Smooth muscle cell (in vitro differentiated cells): ENCODE measurements at regions not wholly inside any gene's neighbourhood (a gene's known extent, or its start where the extent isn't known, plus 50 kb on each side); places are given as distances from the start of the nearest gene placed in this dataset.
"Not testable (repeated sequence)": the region's sequence is repeated elsewhere in the genome, so short reads cannot be mapped to it uniquely, and the experiment has no call there.

Experiments used
- DNase-seq: peaks from one replicate; lab custom pipeline; 2025; ENCODE audit not compliant: unreplicated experiment; lab: John Stamatoyannopoulos, UW
- H2AFZ ChIP-seq: fragments of 200-600 bp; sonication (generic); 2 replicates; pipeline ENCODE4 v1.6.0; 2016; ENCODE audit warnings: antibody characterized with exemption, low read depth, mild to moderate bottlenecking
- H3F3A ChIP-seq: fragments of 200-600 bp; sonication (generic); 2 replicates; pipeline ENCODE4 v1.6.0; 2017; ENCODE audit warnings: antibody characterized with exemption, low read depth
- H3K27ac ChIP-seq: fragments of 200-600 bp; sonication (generic); 2 replicates; pipeline ENCODE4 v1.5.1; 2016; ENCODE audit warnings: low read depth, mild to moderate bottlenecking
- H3K27me3 ChIP-seq: fragments of 200-600 bp; sonication (generic); 2 replicates; pipeline ENCODE4 v1.6.1; 2016; ENCODE audit warnings: low read depth, mild to moderate bottlenecking
- H3K36me3 ChIP-seq: fragments of 200-600 bp; sonication (generic); 2 replicates; pipeline ENCODE4 v1.5.1; 2016; ENCODE audit warnings: low read depth
- H3K4me1 ChIP-seq: fragments of 200-600 bp; sonication (generic); 2 replicates; pipeline ENCODE4 v1.5.1; 2016; ENCODE audit warnings: low read depth
- H3K4me2 ChIP-seq: fragments of 200-600 bp; sonication (generic); 2 replicates; pipeline ENCODE4 v1.6.0; 2016; ENCODE audit warnings: mild to moderate bottlenecking
- H3K4me3 ChIP-seq: fragments of 200-600 bp; sonication (generic); 2 replicates; pipeline ENCODE4 v1.5.1; 2016; ENCODE audit warnings: mild to moderate bottlenecking
- H3K79me2 ChIP-seq: fragments of 200-600 bp; sonication (generic); 2 replicates; pipeline ENCODE4 v1.6.0; 2016; ENCODE audit warnings: low read depth, mild to moderate bottlenecking
- H3K9ac ChIP-seq: fragments of 200-600 bp; sonication (generic); 2 replicates; pipeline ENCODE4 v1.6.0; 2016; ENCODE audit warnings: low read depth
- H3K9me3 ChIP-seq: fragments of 200-600 bp; sonication (generic); replicated peaks from 2 replicates; pipeline ENCODE4 v1.5.1; 2016; ENCODE audit warnings: low read depth
- H4K20me1 ChIP-seq: fragments of 200-600 bp; sonication (generic); 2 replicates; pipeline ENCODE4 v1.6.0; 2016; ENCODE audit warnings: low read depth
- CTCF ChIP-seq: fragments of 200-600 bp; sonication (generic); IDR thresholded peaks from 2 replicates; pipeline ENCODE4 v1.5.1; 2017; ENCODE audit warnings: borderline replicate concordance, mild to moderate bottlenecking, antibody characterized with exemption; ENCODE audit not compliant: insufficient read depth, poor library complexity, severe bottlenecking
- WGBS: methylation state at CpG from one replicate; pipeline ENCODE4 v1.1.7; 2016; ENCODE audit warnings: low lambda C conversion rate; 5-methylcytosine and 5-hydroxymethylcytosine counted together

- 88% methylated on average over 4 of the region's 4 CpGs for WGBS
- Histone ChIP-seq H3K4me3 (no peak overlapping the region), H3F3A (no peaks in the 10 kb centered on the region), H3K79me2 (no peaks in the 10 kb centered on the region), H3K9ac (no peak overlapping the region), H3K27me3 (no peaks in the 10 kb centered on the region), H3K27ac (no peak overlapping the region), H3K9me3 (no peaks in the 10 kb centered on the region), H3K36me3 (no peaks in the 10 kb centered on the region), H2AFZ (no peak overlapping the region), H3K4me2 (no peak overlapping the region), H3K4me1 (no peaks in the 10 kb centered on the region), H4K20me1 (no peaks in the 10 kb centered on the region)
- no peak for DNase-seq
- TF ChIP-seq CTCF: no peak
Measured at GRCh38 chr20:17863209-17863576, 105.4 kb downstream of the SNX5 start.

GRCh38 chr20:17862171-17862570, 106.4 kb downstream of the SNX5 start:
- Histone ChIP-seq H3K27ac (no peak overlapping the region), H3K36me3 (no peaks in the 10 kb centered on the region), H3K4me1 (no peaks in the 10 kb centered on the region), H3K4me3 (no peak overlapping the region), H2AFZ (no peak overlapping the region), H4K20me1 (no peaks in the 10 kb centered on the region), H3K9ac (no peak overlapping the region), H3K9me3 (no peaks in the 10 kb centered on the region), H3K27me3 (no peaks in the 10 kb centered on the region), H3K4me2 (no peak overlapping the region), H3F3A (no peaks in the 10 kb centered on the region), H3K79me2 (no peaks in the 10 kb centered on the region)
- no peak for TF ChIP-seq CTCF
- 86% methylated on average over 1 of the region's 1 CpG for WGBS
- no peak for DNase-seq

DNA sequence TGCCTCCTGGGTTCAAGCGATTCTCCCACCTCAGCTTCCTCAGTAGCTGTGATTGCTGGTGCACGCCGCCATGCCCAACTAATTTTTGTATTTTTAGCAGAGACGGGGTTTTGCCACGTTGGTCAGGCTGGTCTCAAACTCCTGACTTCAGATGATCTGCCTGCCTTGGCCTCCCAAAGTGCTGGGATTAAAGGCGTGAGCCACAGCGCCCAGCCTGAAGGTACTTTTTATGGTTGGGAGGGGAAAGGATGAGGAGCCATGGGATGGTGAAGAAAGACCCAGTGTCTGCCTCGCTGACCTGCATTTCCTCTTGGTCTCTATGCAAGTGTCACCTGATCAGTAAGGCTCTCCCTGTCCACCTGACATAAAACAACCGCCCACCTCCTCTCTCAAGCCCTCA, 107.0 kb downstream of the SNX5 start:
- 96% methylated on average over 9 of the region's 9 CpGs for WGBS
- H4K20me1 ChIP-seq: not testable (repeated sequence)

DNA sequence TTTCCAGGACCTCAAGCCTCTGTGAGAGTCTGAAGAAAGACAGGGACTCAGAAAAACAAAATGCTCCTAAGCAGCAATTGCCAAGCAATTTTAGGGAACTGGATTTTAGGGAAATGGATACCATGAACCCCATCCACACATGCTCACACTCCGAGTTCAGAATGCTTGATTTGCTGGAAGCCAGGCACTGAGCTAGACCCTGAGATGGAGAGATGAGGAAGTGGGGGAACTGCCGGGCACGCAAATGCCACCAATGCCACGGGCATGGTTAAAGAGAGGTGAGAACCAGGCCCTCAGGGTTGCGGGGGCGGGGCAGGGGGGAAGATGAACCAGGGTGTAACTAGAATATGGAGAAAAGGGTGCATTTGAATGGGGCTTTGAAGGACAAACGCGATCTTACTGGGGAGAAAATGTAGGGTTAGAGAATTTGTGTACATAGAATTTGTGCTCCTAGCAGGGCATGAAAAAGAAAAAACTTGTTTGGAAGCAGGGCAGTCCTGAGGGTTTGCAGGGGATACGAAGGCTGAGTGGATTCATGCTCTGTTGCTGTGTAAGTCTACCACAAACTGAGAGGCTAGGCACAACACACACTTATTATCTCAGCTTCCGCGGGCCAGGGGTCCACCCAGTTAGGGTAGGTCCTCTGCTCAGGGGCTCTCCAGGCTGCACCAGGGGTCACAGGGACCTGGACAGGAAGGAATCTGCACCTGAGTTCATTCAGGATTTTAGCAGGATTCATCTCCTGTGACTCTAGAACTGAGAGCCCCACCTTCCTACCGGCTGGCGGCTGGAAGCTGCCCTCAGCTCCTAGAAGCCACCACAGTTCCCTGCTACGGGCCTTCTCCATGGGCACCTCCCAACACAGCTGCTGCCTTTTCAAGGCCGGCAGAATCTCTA, 108.0 kb downstream of the SNX5 start:
- 82% methylated on average over 15 of the region's 15 CpGs for WGBS

More for the DNA sequence above, 107.0 kb downstream of the SNX5 start:
- not testable (repeated sequence) for H3K9ac ChIP-seq, H3K4me1 ChIP-seq, H3K79me2 ChIP-seq, DNase-seq, H3F3A ChIP-seq, H3K4me3 ChIP-seq, H3K4me2 ChIP-seq, H2AFZ ChIP-seq, H3K27me3 ChIP-seq, H3K9me3 ChIP-seq, H3K27ac ChIP-seq, H3K36me3 ChIP-seq

More for the DNA sequence above, 108.0 kb downstream of the SNX5 start:
- Histone ChIP-seq H3F3A (no peaks in the 10 kb centered on the region), H3K79me2 (no peaks in the 10 kb centered on the region), H2AFZ (no peak overlapping the region), H3K27me3 (no peaks in the 10 kb centered on the region), H3K36me3 (no peaks in the 10 kb centered on the region), H3K9ac (no peak overlapping the region), H4K20me1 (no peaks in the 10 kb centered on the region), H3K9me3 (no peaks in the 10 kb centered on the region), H3K27ac (no peak overlapping the region), H3K4me3 (no peak overlapping the region), H3K4me1 (no peaks in the 10 kb centered on the region), H3K4me2 (no peak overlapping the region)
- no peak for TF ChIP-seq CTCF
- DNase-seq: no peak
